ENCODE measurements at regions not wholly inside any gene's neighbourhood (a gene's known extent, or its start where the extent isn't known, plus 50 kb on each side); places are given as distances from the start of the nearest gene placed in this dataset.
A peak's percentile ranks its signal among the peaks of the same experiment; 100 is the strongest.

DNA sequence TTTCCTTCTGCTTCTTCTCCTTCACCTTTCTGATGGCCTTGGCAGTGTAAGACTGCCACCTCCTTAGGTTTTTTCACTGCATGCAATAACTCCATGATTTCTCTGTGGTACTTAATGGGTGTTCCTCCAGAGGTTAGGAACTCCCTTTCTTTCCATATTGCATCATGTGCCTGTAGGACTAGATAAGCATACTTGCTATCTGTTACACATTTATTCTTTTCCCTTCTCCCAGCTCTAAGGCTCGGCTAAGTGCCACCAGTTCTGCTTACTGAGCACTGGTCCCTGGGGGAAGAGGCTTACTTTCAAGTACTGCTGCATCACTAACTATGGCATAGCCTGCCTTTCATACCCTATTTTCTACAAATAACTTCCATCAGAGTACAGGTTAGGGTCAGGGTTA, 351.8 kb downstream of the OTOL1 start:
- intact Hi-C loops (cut with DNase I), result no loop called here
- WGBS, 4 donors, result 71 to 83% (median 76%) methylated on average over 1 of the region's 1 CpG
- no peak for DNase-seq
- TF ChIP-seq POLR2A (IDR thresholded peaks at IDR 0.05), result no peak
- TF ChIP-seq, protein P1, sequence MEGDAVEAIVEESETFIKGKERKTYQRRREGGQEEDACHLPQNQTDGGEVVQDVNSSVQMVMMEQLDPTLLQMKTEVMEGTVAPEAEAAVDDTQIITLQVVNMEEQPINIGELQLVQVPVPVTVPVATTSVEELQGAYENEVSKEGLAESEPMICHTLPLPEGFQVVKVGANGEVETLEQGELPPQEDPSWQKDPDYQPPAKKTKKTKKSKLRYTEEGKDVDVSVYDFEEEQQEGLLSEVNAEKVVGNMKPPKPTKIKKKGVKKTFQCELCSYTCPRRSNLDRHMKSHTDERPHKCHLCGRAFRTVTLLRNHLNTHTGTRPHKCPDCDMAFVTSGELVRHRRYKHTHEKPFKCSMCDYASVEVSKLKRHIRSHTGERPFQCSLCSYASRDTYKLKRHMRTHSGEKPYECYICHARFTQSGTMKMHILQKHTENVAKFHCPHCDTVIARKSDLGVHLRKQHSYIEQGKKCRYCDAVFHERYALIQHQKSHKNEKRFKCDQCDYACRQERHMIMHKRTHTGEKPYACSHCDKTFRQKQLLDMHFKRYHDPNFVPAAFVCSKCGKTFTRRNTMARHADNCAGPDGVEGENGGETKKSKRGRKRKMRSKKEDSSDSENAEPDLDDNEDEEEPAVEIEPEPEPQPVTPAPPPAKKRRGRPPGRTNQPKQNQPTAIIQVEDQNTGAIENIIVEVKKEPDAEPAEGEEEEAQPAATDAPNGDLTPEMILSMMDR (IDR thresholded peaks at IDR 0.05), result no peak
- H3K27ac ChIP-seq, result no peak overlapping the region
- no peak overlapping the region for H3K4me3 ChIP-seq
- no peaks in the 10 kb centered on the region for H3K27me3 ChIP-seq
- no peaks in the 10 kb centered on the region for H3K4me1 ChIP-seq (replicated peaks in 1 of 2)
- H3K36me3 ChIP-seq (replicated peaks in 1 of 2), result no peaks in the 10 kb centered on the region
- no peaks in the 10 kb centered on the region for H3K9me3 ChIP-seq (replicated peaks in 1 of 3)

DNA sequence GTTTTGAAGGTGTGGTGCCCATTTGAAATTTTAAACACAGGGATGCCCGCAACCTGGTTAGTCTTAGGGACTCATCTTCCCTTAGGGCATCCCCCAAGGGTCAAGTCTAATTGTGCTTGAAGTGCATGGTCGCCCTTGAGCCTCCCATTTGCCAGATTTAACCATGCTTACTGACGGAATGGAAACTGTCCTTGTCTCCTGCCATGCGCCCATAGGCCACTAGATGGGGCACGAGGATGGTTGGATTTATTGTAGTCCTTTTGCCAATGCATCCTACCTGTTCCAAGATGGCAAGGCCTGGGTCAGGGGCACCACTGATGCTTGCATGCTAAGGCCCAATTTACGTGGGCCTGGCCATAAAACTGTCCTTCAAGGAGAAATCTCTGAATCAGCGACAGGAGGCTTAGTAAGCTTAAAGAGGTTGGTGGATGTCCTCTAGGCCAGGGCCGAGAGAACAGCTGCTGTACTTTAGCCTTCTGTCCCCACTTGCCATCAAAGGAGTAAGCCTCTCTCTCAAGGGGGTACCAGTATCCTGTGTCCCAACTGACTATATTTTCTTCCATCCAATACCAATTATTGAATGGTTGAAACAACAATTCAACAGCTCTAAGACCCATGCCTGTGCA, 355.4 kb downstream of the OTOL1 start:
- Histone ChIP-seq H3K4me3 (no peak overlapping the region), H3K27me3 (no peaks in the 10 kb centered on the region), H3K4me1 (replicated peaks in 1 of 2) (no peaks in the 10 kb centered on the region), H3K27ac (no peak overlapping the region), H3K36me3 (replicated peaks in 1 of 2) (no peaks in the 10 kb centered on the region), H3K9me3 (replicated peaks in 1 of 3) (no peaks in the 10 kb centered on the region)
- DNase-seq, result peak; percentile 19 to 80 (median 46)
- WGBS, 4 donors, result 37 to 56% (median 44%) methylated on average over 7 to 8 of the region's 8 CpGs
- intact Hi-C loops (cut with DNase I), result no loop called here
- no peak for TF ChIP-seq POLR2A (IDR thresholded peaks at IDR 0.05)
- TF ChIP-seq, protein P1 (IDR thresholded peaks at IDR 0.05), result peak; percentile 46 to 72 (median 60)

DNA sequence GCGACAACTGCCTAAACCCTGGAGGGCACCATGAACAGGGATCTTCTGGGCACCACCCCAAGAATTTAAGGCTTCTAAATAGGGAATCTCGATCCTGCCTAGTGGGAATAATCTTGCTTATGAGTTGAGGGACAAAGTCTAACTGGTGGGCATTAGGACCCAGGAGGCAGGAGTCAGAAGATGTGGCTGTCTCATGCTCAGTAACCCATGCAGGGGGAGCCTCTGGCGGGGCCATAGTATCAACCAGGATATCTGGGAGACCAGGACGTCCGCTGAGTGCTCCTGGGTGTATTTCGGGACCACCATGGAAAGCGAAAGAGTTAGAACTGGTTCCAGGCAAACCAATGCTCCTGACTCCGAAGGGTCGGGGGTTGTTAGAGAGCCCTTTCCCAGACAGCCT, 356.1 kb downstream of the OTOL1 start:
- no peak for DNase-seq
- TF ChIP-seq, protein P1 (IDR thresholded peaks at IDR 0.05), result no peak
- no peak for TF ChIP-seq POLR2A (IDR thresholded peaks at IDR 0.05)
- H3K4me3 ChIP-seq, result no peak overlapping the region
- H3K27ac ChIP-seq, result no peak overlapping the region
- intact Hi-C loops (cut with DNase I), result no loop called here
- no peaks in the 10 kb centered on the region for H3K27me3 ChIP-seq
- H3K9me3 ChIP-seq (replicated peaks in 1 of 3), result no peaks in the 10 kb centered on the region
- 85 to 97% (median 89%) methylated on average over 7 to 9 of the region's 9 CpGs for WGBS, 4 donors
- no peaks in the 10 kb centered on the region for H3K4me1 ChIP-seq (replicated peaks in 1 of 2)
- no peaks in the 10 kb centered on the region for H3K36me3 ChIP-seq (replicated peaks in 1 of 2)

DNA sequence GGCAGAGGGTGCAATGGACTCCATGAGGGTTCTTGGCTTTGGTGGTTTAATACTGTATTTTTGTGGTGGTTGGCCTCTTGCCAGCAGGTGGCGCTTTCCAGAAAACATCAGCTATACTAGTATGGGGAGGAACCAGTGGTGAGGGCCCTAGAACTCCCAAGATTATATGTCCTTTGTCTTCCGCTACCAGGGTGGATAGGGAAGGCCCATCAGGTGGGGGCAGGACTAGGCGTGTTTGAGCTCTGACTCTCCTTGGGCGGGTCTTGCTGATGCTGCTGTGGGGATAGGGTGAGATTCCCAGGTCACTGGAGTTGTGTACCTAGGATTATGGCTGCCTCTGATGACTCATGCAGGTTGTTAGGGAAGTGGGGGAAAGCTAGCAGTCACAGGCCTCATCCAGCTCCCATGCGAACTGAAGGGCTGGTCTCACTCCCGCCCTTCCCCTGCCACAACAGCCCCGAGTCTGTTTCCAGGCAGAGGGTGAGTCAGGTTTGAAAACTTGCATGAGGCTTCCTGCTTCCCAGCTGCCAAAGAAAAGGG, 357.7 kb downstream of the OTOL1 start:
- no peaks in the 10 kb centered on the region for H3K4me1 ChIP-seq (replicated peaks in 1 of 2)
- H3K27ac ChIP-seq, result no peak overlapping the region
- WGBS, 4 donors, result 80 to 90% (median 85%) methylated on average over 3 to 7 of the region's 7 CpGs
- intact Hi-C loops (cut with DNase I), result no loop called here
- H3K36me3 ChIP-seq (replicated peaks in 1 of 2), result no peaks in the 10 kb centered on the region
- no peak for DNase-seq
- H3K4me3 ChIP-seq, result no peak overlapping the region
- H3K27me3 ChIP-seq, result no peaks in the 10 kb centered on the region
- TF ChIP-seq POLR2A (IDR thresholded peaks at IDR 0.05), result no peak
- TF ChIP-seq, protein P1 (IDR thresholded peaks at IDR 0.05), result no peak
- no peaks in the 10 kb centered on the region for H3K9me3 ChIP-seq (replicated peaks in 1 of 3)
